SH-SY5Y (cell line): ENCODE measurements at regions not wholly inside any gene's neighbourhood (a gene's known extent, or its start where the extent isn't known, plus 50 kb on each side); places are given as distances from the start of the nearest gene placed in this dataset.

Experiments
- GATA2 ChIP-seq: IDR thresholded peaks from 2 replicates; pipeline ENCODE4 v1.6.1; 2011; ENCODE audit warnings: mild to moderate bottlenecking, low read depth, low read length
- GATA3 ChIP-seq: IDR thresholded peaks from 2 replicates; pipeline ENCODE4 v1.6.1; 2011; ENCODE audit warnings: low read depth, mild to moderate bottlenecking, low read length, moderate library complexity

GRCh38 chr11:8340296-8340695 is 76.6 kb upstream of the LMO1 start:
- TF ChIP-seq GATA3, result no peak
- no peak for TF ChIP-seq GATA2

GRCh38 chr11:8339592-8340022 is 75.9 kb upstream of the LMO1 start:
- TF ChIP-seq GATA2 (no peak), GATA3 (no peak)

DNA sequence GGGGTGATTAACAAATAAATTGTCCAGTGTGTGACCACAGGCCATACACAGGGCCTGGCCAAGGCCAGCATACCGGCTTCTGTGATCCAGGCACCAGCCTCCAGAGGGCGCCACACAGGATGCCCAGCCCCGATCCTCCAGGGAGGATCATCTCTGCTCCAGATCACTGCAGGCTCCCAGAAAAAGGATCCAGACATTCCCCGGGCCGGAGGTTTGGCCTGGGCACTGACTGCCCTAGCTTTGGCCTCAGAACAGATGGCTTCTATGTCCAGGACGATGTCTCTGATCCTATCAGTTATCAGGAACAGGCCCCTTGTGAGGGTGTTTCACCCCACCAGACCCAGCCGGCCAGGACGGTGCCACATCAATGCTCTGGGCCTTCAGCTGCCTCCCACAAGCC is 74.5 kb upstream of the LMO1 start:
- peak; percentile 87 for TF ChIP-seq GATA2
- no peak for TF ChIP-seq GATA3

GRCh38 chr11:8337130-8337795 is 73.6 kb upstream of the LMO1 start:
- no peak for TF ChIP-seq GATA2
- no peak for TF ChIP-seq GATA3

DNA sequence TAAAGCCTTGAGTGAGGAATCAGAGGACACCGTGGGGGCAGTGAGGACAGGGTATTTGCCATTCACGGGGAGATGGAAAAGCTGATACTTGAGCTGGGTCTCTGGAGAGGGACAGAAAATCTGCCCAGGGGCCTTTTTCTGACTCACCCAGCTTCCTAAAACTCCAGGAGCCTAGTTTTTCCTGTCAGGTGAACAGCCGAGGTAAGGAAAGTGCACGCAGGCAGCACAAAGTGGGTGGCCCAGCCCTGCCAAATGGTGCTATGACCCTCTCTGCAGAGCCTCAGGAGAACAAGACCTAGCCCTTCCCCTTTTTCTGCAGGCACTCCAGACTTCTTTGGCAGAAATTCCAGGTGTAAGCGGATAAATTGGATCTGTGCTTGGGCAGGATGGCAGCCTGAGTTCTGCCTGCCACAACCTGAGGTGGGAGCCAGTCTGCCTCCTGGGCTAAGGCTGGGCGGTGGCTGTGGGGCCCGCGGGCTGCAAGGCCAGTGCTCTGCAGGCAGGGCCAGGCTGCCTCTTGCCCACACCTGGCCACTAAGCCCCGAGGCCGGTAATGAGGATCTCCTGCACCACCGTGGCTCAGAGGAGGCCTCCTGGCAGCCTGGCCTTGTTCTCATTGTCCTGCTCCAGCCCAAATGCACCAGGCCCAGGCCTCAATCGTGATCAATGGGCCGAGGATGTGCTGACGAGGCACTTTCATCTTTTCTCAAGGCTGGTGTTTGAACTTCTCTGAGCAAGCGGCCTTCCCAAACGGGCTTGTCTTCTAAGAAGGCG is 72.9 kb upstream of the LMO1 start:
- TF ChIP-seq GATA2 (no peak), GATA3 (no peak)

- no peak for TF ChIP-seq GATA3
- TF ChIP-seq GATA2, result no peak
Observed at GRCh38 chr11:8335683-8336082, 72.0 kb upstream of the LMO1 start.

DNA sequence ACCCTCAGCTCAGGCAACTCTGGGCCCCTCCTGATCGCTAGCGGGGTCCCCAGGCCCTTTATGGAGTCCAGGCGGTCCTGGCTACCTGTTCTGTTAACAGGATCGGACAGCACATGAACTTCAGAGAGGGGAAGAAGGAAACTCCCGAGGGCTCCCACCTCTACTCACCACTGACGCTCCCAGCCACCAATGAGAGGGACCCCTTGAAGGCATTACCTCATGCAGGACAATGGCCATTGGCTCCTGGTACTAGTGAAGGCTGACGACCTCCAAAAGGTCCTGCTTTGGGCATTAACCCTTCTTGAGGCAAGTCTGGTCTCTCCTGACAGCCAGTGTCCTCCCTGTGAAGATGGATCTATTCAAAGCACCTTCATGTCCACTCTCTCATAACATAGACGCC is 71.5 kb upstream of the LMO1 start:
- no peak for TF ChIP-seq GATA2
- TF ChIP-seq GATA3, result no peak

DNA sequence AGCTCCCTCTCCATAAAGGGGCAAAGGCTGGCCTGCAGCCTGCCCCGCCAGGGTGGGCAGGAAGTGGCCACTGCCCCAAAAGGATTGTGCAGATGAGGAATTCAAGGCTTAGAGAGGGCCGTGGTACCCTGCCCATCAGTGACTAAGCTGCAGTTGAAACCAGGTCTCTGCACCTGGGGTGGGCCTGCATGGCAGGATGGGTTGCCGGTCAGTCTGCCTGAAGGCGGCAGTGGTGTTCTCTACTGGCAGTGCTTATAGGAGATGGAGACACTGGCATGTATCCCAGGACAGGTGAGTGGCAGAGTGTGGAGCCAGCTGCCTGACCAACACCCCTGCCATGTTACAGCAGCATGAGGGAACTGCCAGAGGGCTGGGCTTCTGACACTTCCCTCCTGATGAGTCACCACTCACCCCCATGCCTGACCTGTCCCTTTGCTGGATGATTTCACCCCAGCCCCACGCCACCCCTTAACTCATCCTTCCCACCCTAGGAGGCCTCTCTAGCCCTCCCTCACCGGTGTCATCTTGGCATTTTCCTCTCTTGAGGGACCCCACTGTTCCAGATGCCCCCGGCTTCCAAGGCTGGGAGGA is 70.2 kb upstream of the LMO1 start:
- TF ChIP-seq GATA3 (no peak), GATA2 (no peak)

- TF ChIP-seq GATA2 (no peak), GATA3 (no peak)
Observed at GRCh38 chr11:8333376-8333775, 69.7 kb upstream of the LMO1 start.

DNA sequence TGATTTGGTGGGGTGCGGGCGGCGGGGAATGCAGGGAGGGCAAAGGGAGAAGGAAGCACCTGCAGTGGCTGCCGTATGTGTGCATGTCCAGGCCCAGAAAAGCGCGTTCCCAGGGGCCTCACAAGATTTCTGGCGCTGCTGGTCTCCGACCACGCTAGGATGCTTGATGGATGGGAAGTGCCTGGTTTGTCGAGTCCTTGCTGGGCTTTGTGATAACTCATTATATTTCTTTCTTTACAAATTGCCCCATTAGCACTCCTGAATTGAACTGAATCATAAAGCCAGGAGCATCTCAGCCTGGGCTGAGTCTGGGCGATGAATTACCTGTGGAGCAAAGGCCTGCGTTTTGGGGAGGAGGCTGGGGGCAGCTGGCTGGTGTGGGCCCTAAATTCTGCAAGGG is 69.2 kb upstream of the LMO1 start:
- TF ChIP-seq GATA2 (no peak), GATA3 (no peak)

- TF ChIP-seq GATA3 (no peak), GATA2 (no peak)
Observed at GRCh38 chr11:8332196-8332595, 68.5 kb upstream of the LMO1 start.

- TF ChIP-seq GATA3, result no peak
- no peak for TF ChIP-seq GATA2
Observed at GRCh38 chr11:8331767-8332166, 68.1 kb upstream of the LMO1 start.

DNA sequence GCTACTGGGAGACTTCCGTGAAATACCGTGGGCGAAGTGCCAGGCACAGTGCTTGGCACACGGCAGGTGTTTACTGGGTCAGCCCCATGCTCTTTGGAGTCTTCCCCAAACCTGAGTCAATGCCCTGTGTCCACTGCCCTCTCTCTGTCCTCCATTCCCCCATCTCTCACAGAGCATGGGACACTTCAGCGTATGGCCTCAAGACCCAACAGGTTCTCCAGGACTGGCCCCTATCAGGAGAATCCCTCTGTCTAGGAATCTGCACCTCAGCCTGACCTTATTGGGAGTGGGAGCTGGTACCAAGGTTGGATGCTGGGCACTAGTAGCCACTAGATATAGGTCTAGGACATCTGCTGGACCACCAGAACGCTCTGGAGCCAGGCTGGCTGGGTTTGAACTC is 67.2 kb upstream of the LMO1 start:
- TF ChIP-seq GATA2 (no peak), GATA3 (no peak)

DNA sequence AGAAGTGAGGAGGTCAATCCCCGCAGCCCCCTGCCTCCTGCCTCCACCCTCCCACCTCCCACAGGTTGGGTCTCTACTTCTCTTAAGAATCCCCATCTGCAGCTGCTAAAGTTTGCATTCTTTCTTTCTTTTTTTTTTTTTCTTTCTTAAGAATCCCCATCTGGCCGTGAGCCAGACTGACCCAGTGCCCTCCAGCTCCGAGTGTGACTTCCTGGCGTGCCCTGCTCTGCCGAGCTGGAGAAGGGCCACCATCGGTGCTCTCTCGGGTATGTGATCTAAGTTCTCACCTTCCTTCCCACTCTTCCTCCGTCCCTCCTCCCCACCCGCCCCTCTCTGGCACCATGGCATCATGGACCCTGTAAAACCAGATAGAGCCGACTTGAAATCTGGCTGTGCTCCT is 66.7 kb upstream of the LMO1 start:
- TF ChIP-seq GATA2 (no peak), GATA3 (no peak)

- TF ChIP-seq GATA2 (no peak), GATA3 (no peak)
Observed at GRCh38 chr11:8329847-8330361, 66.2 kb upstream of the LMO1 start.
